ENCODE measurements at regions not wholly inside any gene's neighbourhood (a gene's known extent, or its start where the extent isn't known, plus 50 kb on each side); places are given as distances from the start of the nearest gene placed in this dataset.
A peak's percentile ranks its signal among the peaks of the same experiment; 100 is the strongest.

- peak; percentile 36 to 85 (median 74) for DNase-seq
- Histone ChIP-seq H3K36me3 (replicated peaks in 1 of 2) (no peaks in the 10 kb centered on the region), H3K27me3 (no peaks in the 10 kb centered on the region), H3K4me3 (no peak overlapping the region), H3K4me1 (replicated peaks in 1 of 2) (peaks cover 7 to 13% of the 10 kb centered on the region in 2 donors), H3K27ac (no peak overlapping the region), H3K9me3 (replicated peaks in 1 of 3) (no peaks in the 10 kb centered on the region)
- intact Hi-C loops (cut with DNase I) = no loop called here
- WGBS, 4 donors = 22 to 35% (median 27%) methylated on average over 5 to 6 of the region's 6 CpGs
- no peak for TF ChIP-seq CTCF (IDR thresholded peaks at IDR 0.05)
- no peak for TF ChIP-seq POLR2A (IDR thresholded peaks at IDR 0.05)
Observed at GRCh38 chr9:107711542-107711941, 222.0 kb upstream of the KLF4 start.

GRCh38 chr9:107710953-107711352 lies 221.4 kb upstream of the KLF4 start:
- intact Hi-C loops (cut with DNase I) = no loop called here
- no peak for DNase-seq
- H3K27ac ChIP-seq = no peak overlapping the region
- TF ChIP-seq POLR2A (IDR thresholded peaks at IDR 0.05) = no peak
- no peak for TF ChIP-seq CTCF (IDR thresholded peaks at IDR 0.05)
- peaks cover 7 to 13% of the 10 kb centered on the region in 2 donors for H3K4me1 ChIP-seq (replicated peaks in 1 of 2)
- 71 to 90% (median 82%) methylated on average over 2 of the region's 2 CpGs for WGBS, 4 donors
- no peaks in the 10 kb centered on the region for H3K36me3 ChIP-seq (replicated peaks in 1 of 2)
- no peaks in the 10 kb centered on the region for H3K27me3 ChIP-seq
- H3K4me3 ChIP-seq = no peak overlapping the region
- H3K9me3 ChIP-seq (replicated peaks in 1 of 3) = no peaks in the 10 kb centered on the region

- WGBS, 4 donors = 74 to 98% (median 81%) methylated on average over 1 of the region's 1 CpG
- intact Hi-C loops (cut with DNase I) = no loop called here
- no peak for TF ChIP-seq CTCF (IDR thresholded peaks at IDR 0.05)
- TF ChIP-seq POLR2A (IDR thresholded peaks at IDR 0.05) = no peak
- no peaks in the 10 kb centered on the region for H3K27me3 ChIP-seq
- H3K36me3 ChIP-seq (replicated peaks in 1 of 2) = no peaks in the 10 kb centered on the region
- H3K27ac ChIP-seq = no peak overlapping the region
- no peak overlapping the region for H3K4me3 ChIP-seq
- peaks cover 7 to 13% of the 10 kb centered on the region in 2 donors for H3K4me1 ChIP-seq (replicated peaks in 1 of 2)
- H3K9me3 ChIP-seq (replicated peaks in 1 of 3) = no peaks in the 10 kb centered on the region
- DNase-seq = no peak
Observed at GRCh38 chr9:107710546-107710945, 221.0 kb upstream of the KLF4 start.

GRCh38 chr9:107708791-107709190 lies 219.2 kb upstream of the KLF4 start:
- Histone ChIP-seq H3K27ac (peak overlapping the region in 1 of 5 donors; percentile 42), H3K4me3 (no peak overlapping the region), H3K27me3 (no peaks in the 10 kb centered on the region), H3K36me3 (replicated peaks in 1 of 2) (no peaks in the 10 kb centered on the region), H3K9me3 (replicated peaks in 1 of 3) (no peaks in the 10 kb centered on the region), H3K4me1 (replicated peaks in 1 of 2) (peaks cover 7 to 13% of the 10 kb centered on the region in 2 donors)
- DNase-seq = no peak
- WGBS, 4 donors = 80 to 92% (median 86%) methylated on average over 2 of the region's 2 CpGs
- TF ChIP-seq CTCF (IDR thresholded peaks at IDR 0.05) (no peak), POLR2A (IDR thresholded peaks at IDR 0.05) (no peak)
- intact Hi-C loops (cut with DNase I) = no loop called here

Measured in adrenal gland (tissue), 9 donors.